Muscle of leg (tissue), 3 donors: ENCODE measurements at regions not wholly inside any gene's neighbourhood (a gene's known extent, or its start where the extent isn't known, plus 50 kb on each side); places are given as distances from the start of the nearest gene placed in this dataset.
"Not testable (repeated sequence)": the region's sequence is repeated elsewhere in the genome, so short reads cannot be mapped to it uniquely, and the experiment has no call there.

Experiments
- DNase-seq: peaks from one replicate; pipeline ENCODE4 v3.0.0; 2013
- H3K27ac ChIP-seq: one replicate; pipeline ENCODE4 v1.5.1; 2013; ENCODE audit warnings: mild to moderate bottlenecking, low read length, control low read depth
- H3K27me3 ChIP-seq: one replicate; pipeline ENCODE4 v1.6.1; 2013; ENCODE audit warnings: low read length; ENCODE audit not compliant: control insufficient read depth, insufficient read depth
- H3K36me3 ChIP-seq: one replicate; pipeline ENCODE4 v1.6.1; 2013; ENCODE audit warnings: low read length; ENCODE audit not compliant: control insufficient read depth, insufficient read depth
- H3K4me1 ChIP-seq: one replicate; pipeline ENCODE4 v1.6.1; 2013; ENCODE audit warnings: low read length; ENCODE audit not compliant: control insufficient read depth, insufficient read depth
- H3K4me3 ChIP-seq: one replicate; pipeline ENCODE4 v1.5.1; 2013; ENCODE audit warnings: low read length, control low read depth
- H3K9me3 ChIP-seq: replicated peaks from 2 replicates; pipeline ENCODE4 v1.6.1; 2013; ENCODE audit warnings: low read depth, low read length; ENCODE audit not compliant: control insufficient read depth
- WGBS: methylation state at CpG from one replicate; pipeline ENCODE4 v1.1.5; 2013; ENCODE audit warnings: missing lambda C conversion rate; ENCODE audit not compliant: insufficient coverage; 5-methylcytosine and 5-hydroxymethylcytosine counted together

DNA sequence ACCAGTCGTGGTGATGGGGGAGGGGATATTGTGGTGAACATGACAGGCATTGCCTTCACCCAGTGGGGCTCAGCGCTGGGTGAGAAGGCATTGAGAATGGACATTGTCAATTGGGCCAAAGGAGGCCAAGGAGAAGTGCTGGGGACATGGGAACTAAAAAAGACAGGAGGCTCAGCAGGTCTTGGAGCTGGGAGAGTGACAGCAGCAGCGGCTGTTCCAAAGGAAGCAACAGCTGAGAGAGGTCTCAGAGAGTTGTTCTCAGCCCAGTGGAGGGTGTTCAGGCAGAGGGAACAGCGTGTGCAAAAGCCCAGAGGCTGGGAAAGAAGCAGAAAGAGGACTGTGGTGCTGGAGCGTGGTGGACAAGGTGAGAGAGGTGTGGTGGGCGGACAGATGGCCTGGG, 56.6 kb upstream of the ASNS start:
- H3K27ac ChIP-seq, H3K27me3 ChIP-seq, H3K4me3 ChIP-seq, H3K36me3 ChIP-seq, H3K9me3 ChIP-seq, H3K4me1 ChIP-seq: not testable (repeated sequence)
- DNase-seq, result peak; percentile 4
- 100% methylated on average over 4 of the region's 6 CpGs for WGBS

- H3K4me3 ChIP-seq, result peak overlapping the region; percentile 38
- DNase-seq, result peak; percentile 49
These were observed 55.9 kb upstream of the ASNS start for GRCh38 chr7:97927790-97928748.

More at GRCh38 chr7:97927790-97928748, 55.9 kb upstream of the ASNS start:
- not testable (repeated sequence) for H3K9me3 ChIP-seq, H3K27ac ChIP-seq, H3K27me3 ChIP-seq, H3K4me1 ChIP-seq, H3K36me3 ChIP-seq
- under 1% methylated on average over 61 of the region's 80 CpGs for WGBS
